Mammary epithelial cell (primary cell): ENCODE measurements at regions not wholly inside any gene's neighbourhood (a gene's known extent, or its start where the extent isn't known, plus 50 kb on each side); places are given as distances from the start of the nearest gene placed in this dataset.

Experiments
- CTCF ChIP-seq, 2 donors: IDR thresholded peaks in 1 of 2; conservative IDR thresholded peaks in 1 of 2; 2 replicates each; pipeline ENCODE4 v1.5.1; 2011 to 2012; ENCODE audit warnings: inconsistent platforms in 2 of 2, low read length in 2 of 2, mild to moderate bottlenecking in 2 of 2, control low read depth in 1 of 2, low read depth in 1 of 2; ENCODE audit not compliant: insufficient read depth in 1 of 2; ENCODE audit errors: extremely low read depth in 1 of 2
- EZH2 ChIP-seq: IDR thresholded peaks from 2 replicates; pipeline ENCODE4 v1.6.1; 2012; ENCODE audit warnings: low read length, inconsistent platforms, borderline replicate concordance

- TF ChIP-seq CTCF (conservative IDR thresholded peaks at IDR 0.05 in 1 of 2, IDR thresholded peaks at IDR 0.05 in 1 of 2; ENCODE audit: extremely low read depth in 1 of 2, insufficient read depth in 1 of 2, low read depth in 1 of 2, low read length in 2 of 2) (no peak), EZH2 (no peak)
Measured at GRCh38 chr12:92299344-92299743, 153.7 kb upstream of the BTG1 start.
